ENCODE measurements at regions not wholly inside any gene's neighbourhood (a gene's known extent, or its start where the extent isn't known, plus 50 kb on each side); places are given as distances from the start of the nearest gene placed in this dataset.

GRCh38 chr17:72005332-72006163, 115.3 kb upstream of the SOX9 start:
- no peak for DNase-seq
- Histone ChIP-seq H3K4me1 (no peaks in the 10 kb centered on the region), H3K9me3 (no peaks in the 10 kb centered on the region), H3K27me3 (no peaks in the 10 kb centered on the region), H3K36me3 (no peaks in the 10 kb centered on the region), H3K4me3 (no peak overlapping the region), H3K27ac (no peak overlapping the region)
- no peak for ATAC-seq
- intact Hi-C loops (cut with DNase I): no loop called here
- TF ChIP-seq POLR2A (IDR thresholded peaks at IDR 0.05) (no peak), CTCF (IDR thresholded peaks at IDR 0.05) (no peak)
- whole genome bisulfite sequencing (ENCODE audit: insufficient coverage, low coverage, low lambda C conversion rate, missing lambda C conversion rate): 62% methylated on average over 6 of the region's 6 CpGs

- intact Hi-C loops (cut with DNase I): no loop called here
- DNase-seq: no peak
- H3K36me3 ChIP-seq: no peaks in the 10 kb centered on the region
- no peaks in the 10 kb centered on the region for H3K27me3 ChIP-seq
- no peak for ATAC-seq
- H3K4me1 ChIP-seq: no peaks in the 10 kb centered on the region
- 54% methylated on average over 5 of the region's 5 CpGs for WGBS (ENCODE audit: insufficient coverage, low coverage, low lambda C conversion rate, missing lambda C conversion rate)
- TF ChIP-seq POLR2A (IDR thresholded peaks at IDR 0.05) (no peak), CTCF (IDR thresholded peaks at IDR 0.05) (no peak)
- no peaks in the 10 kb centered on the region for H3K9me3 ChIP-seq
- H3K4me3 ChIP-seq: no peak overlapping the region
- no peak overlapping the region for H3K27ac ChIP-seq
These were observed 112.5 kb upstream of the SOX9 start for GRCh38 chr17:72008236-72008876.

GRCh38 chr17:72011561-72011960, 109.3 kb upstream of the SOX9 start:
- no peaks in the 10 kb centered on the region for H3K36me3 ChIP-seq
- H3K9me3 ChIP-seq: no peaks in the 10 kb centered on the region
- no peak overlapping the region for H3K4me3 ChIP-seq
- intact Hi-C loops (cut with DNase I): no loop called here
- DNase-seq (no peak), ATAC-seq (no peak)
- H3K27ac ChIP-seq: no peak overlapping the region
- WGBS (ENCODE audit: insufficient coverage, low coverage, low lambda C conversion rate, missing lambda C conversion rate): 92% methylated on average over 1 of the region's 1 CpG
- TF ChIP-seq CTCF (IDR thresholded peaks at IDR 0.05) (no peak), POLR2A (IDR thresholded peaks at IDR 0.05) (no peak)
- no peaks in the 10 kb centered on the region for H3K27me3 ChIP-seq
- H3K4me1 ChIP-seq: no peaks in the 10 kb centered on the region

- Histone ChIP-seq H3K36me3 (no peaks in the 10 kb centered on the region), H3K4me1 (no peaks in the 10 kb centered on the region), H3K27me3 (no peaks in the 10 kb centered on the region), H3K9me3 (no peaks in the 10 kb centered on the region), H3K27ac (no peak overlapping the region), H3K4me3 (no peak overlapping the region)
- TF ChIP-seq POLR2A (IDR thresholded peaks at IDR 0.05) (no peak), CTCF (IDR thresholded peaks at IDR 0.05) (no peak)
- intact Hi-C loops (cut with DNase I): no loop called here
- no peak for DNase-seq
- ATAC-seq: no peak
- 77% methylated on average over 3 of the region's 3 CpGs for WGBS (ENCODE audit: insufficient coverage, low coverage, low lambda C conversion rate, missing lambda C conversion rate)
These were observed 99.3 kb upstream of the SOX9 start for GRCh38 chr17:72021417-72022041.
